Spleen (tissue), 11 donors: ENCODE measurements at regions not wholly inside any gene's neighbourhood (a gene's known extent, or its start where the extent isn't known, plus 50 kb on each side); places are given as distances from the start of the nearest gene placed in this dataset.
"Not testable (repeated sequence)": the region's sequence is repeated elsewhere in the genome, so short reads cannot be mapped to it uniquely, and the experiment has no call there.

Source experiments
- DNase-seq: peaks from one replicate; pipeline ENCODE4 v3.0.0-alpha.2; 2020
- H3K27ac ChIP-seq, 8 donors: fragments of 200-600 bp; sonication (generic) in 7 of 8; 1 replicate in 4 of 8; 2 replicates in 4 of 8; pipeline versions ENCODE4 v1.5.0 to v1.8.0; 2016 to 2021; ENCODE audit warnings: inconsistent platforms in 4 of 8, mild to moderate bottlenecking in 4 of 8, moderate library complexity in 1 of 8
- H3K27me3 ChIP-seq, 7 donors: fragments of 200-600 bp; sonication (generic) in 6 of 7; replicated peaks in 1 of 7; 1 replicate in 4 of 7; 2 replicates in 3 of 7; pipeline versions ENCODE4 v1.5.0 to v1.8.0; 2016 to 2021; ENCODE audit warnings: inconsistent platforms in 3 of 7, mild to moderate bottlenecking in 1 of 7
- H3K36me3 ChIP-seq, 6 donors: fragments of 200-600 bp; sonication (generic) in 5 of 6; 1 replicate in 4 of 6; 2 replicates in 2 of 6; pipeline versions ENCODE4 v1.5.0 to v1.8.0; 2016 to 2021; ENCODE audit warnings: inconsistent platforms in 2 of 6
- H3K4me1 ChIP-seq, 6 donors: fragments of 200-600 bp; sonication (generic) in 5 of 6; 1 replicate in 3 of 6; 2 replicates in 3 of 6; pipeline versions ENCODE4 v1.5.0 to v1.8.0; 2016 to 2021; ENCODE audit warnings: inconsistent platforms in 3 of 6
- H3K4me3 ChIP-seq, 8 donors: fragments of 200-600 bp; sonication (generic) in 7 of 8; 1 replicate in 4 of 8; 2 replicates in 4 of 8; pipeline versions ENCODE4 v1.5.0 to v1.8.0; 2016 to 2021; ENCODE audit warnings: inconsistent platforms in 4 of 8, mild to moderate bottlenecking in 4 of 8, moderate library complexity in 2 of 8
- H3K9me3 ChIP-seq, 8 donors: fragments of 200-600 bp; sonication (generic) in 7 of 8; 1 replicate in 4 of 8; 2 replicates in 4 of 8; pipeline versions ENCODE4 v1.5.0 to v1.8.0; 2016 to 2021; ENCODE audit warnings: inconsistent platforms in 4 of 8
- CTCF ChIP-seq, 11 experiments: fragments of 200-600 bp in 7 of 11; fragments of 450-650 bp in 4 of 11; sonication (generic) in 4 of 11; IDR thresholded peaks in 8 of 11; conservative IDR thresholded peaks in 3 of 11; 1 replicate in 7 of 11; 2 replicates in 4 of 11; pipeline versions ENCODE4 v1.4.0 to v1.8.0; 2016 to 2021; ENCODE audit warnings: antibody characterized with exemption in 11 of 11, inconsistent platforms in 4 of 11, mild to moderate bottlenecking in 1 of 11
- POLR2A ChIP-seq, 3 donors: fragments of 450-650 bp; IDR thresholded peaks; one replicate each; pipeline ENCODE4 v1.5.1; 2017; ENCODE audit warnings: antibody characterized with exemption in 3 of 3, mild to moderate bottlenecking in 1 of 3
- POLR2AphosphoS5 ChIP-seq, 3 donors: sonication (generic); formaldehyde crosslinking; IDR thresholded peaks; one replicate each; pipeline ENCODE4 v1.5.1; 2017; ENCODE audit warnings: antibody characterized with exemption in 3 of 3
- WGBS, 5 donors: extraction: QIAGEN DNeasy Blood & Tissue Kit in 3 of 5; methylation state at CpG; one replicate each; pipeline versions ENCODE4 v1.1.5 to v1.1.7; 2013 to 2018; 5-methylcytosine and 5-hydroxymethylcytosine counted together
- intact Hi-C: fragments of 100-400 bp; cut with DNase I; formaldehyde crosslinking; loops from one replicate; pipeline ENCODE4 v1.15.0; 2023; ENCODE audit warnings: low total_unique reads
- donor health status: healthy with polysubstance abuse.
- donor health status: DM: no; HTN: no; CAD: no; lungs with moderate emphysema.
- donor health status: DM: no; HTN: no; CAD: no.
- donor health status: Bipolar disorder and iron deficiency.
- donor health status: healthy.
- donor health status: DM: no; HTN: no; CAD: no.
- donor health status: DM: yes; HTN: yes; CAD: no.

GRCh38 chr6:137638926-137639706, 144.9 kb upstream of the OLIG3 start:
- H3K4me3 ChIP-seq: no peak overlapping the region
- no peaks in the 10 kb centered on the region for H3K9me3 ChIP-seq
- H3K4me1 ChIP-seq: peaks cover 0 to 14% (median 6%) of the 10 kb centered on the region in 6 donors
- H3K27me3 ChIP-seq: no peaks in the 10 kb centered on the region
- TF ChIP-seq POLR2AphosphoS5 (IDR thresholded peaks at IDR 0.05): no peak
- TF ChIP-seq POLR2A (IDR thresholded peaks at IDR 0.05): no peak
- TF ChIP-seq CTCF (IDR thresholded peaks at IDR 0.05 in 8 of 11, conservative IDR thresholded peaks at IDR 0.05 in 3 of 11): no peak
- WGBS, 5 donors: 28 to 52% (median 44%) methylated on average over 3 of the region's 3 CpGs
- intact Hi-C loops: loop anchor here (10.0 kb wide), 1 partner anchor 304 kb away; no protein-coding TSS in a partner anchor
- H3K36me3 ChIP-seq: no peaks in the 10 kb centered on the region
- no peak for DNase-seq
- no peak overlapping the region for H3K27ac ChIP-seq

- TF ChIP-seq POLR2A (IDR thresholded peaks at IDR 0.05) (no peak), CTCF (IDR thresholded peaks at IDR 0.05 in 8 of 11, conservative IDR thresholded peaks at IDR 0.05 in 3 of 11) (no peak), POLR2AphosphoS5 (IDR thresholded peaks at IDR 0.05) (no peak)
- 85 to 93% (median 92%) methylated on average over 7 of the region's 7 CpGs for WGBS, 5 donors
- intact Hi-C loops: loop anchor here (5.0 to 10.0 kb wide), 3 partner anchors 368 to 665 kb away; no protein-coding TSS in a partner anchor
- no peaks in the 10 kb centered on the region for H3K36me3 ChIP-seq
- H3K4me1 ChIP-seq: peaks cover 0 to 14% (median 6%) of the 10 kb centered on the region in 6 donors
- H3K27ac ChIP-seq: no peak overlapping the region
- DNase-seq: no peak
- H3K9me3 ChIP-seq: no peaks in the 10 kb centered on the region
- no peak overlapping the region for H3K4me3 ChIP-seq
- H3K27me3 ChIP-seq: no peaks in the 10 kb centered on the region
Measured at GRCh38 chr6:137640086-137640485, 145.9 kb upstream of the OLIG3 start.

DNA sequence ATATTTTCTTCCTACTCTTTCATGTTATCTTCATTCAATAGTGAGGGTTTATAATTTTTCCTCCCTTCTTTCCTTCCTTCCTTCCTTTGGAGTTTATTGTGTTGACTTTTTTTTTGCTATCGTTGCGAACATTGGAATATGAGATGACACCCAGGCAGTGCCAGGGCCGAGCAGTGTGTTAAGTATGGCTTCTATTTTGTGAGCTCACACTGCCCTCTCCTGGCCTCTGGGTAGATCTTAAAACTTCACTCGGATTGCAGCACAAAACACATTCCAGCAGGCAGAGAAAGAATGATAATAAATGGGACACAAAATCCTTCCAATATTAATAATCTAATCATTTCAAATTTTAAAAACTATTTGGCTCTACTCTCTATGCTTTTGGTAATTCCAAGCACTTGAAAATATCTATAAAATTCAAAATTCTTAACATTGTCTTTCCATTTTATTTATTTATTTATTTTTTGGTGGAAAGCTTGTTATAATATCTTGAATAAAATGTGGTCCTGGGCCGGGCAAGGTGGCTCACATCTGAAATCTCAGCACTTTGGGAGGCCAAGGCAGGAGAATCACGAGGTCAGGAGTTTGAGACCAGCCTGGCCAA, 147.4 kb upstream of the OLIG3 start:
- peaks cover 0 to 14% (median 5%) of the 10 kb centered on the region in 6 donors for H3K4me1 ChIP-seq
- H3K36me3 ChIP-seq: no peaks in the 10 kb centered on the region
- no peak overlapping the region for H3K27ac ChIP-seq
- no peaks in the 10 kb centered on the region for H3K27me3 ChIP-seq
- no peak for DNase-seq
- intact Hi-C loops: loop anchor here (5.0 to 10.0 kb wide), 3 partner anchors 369 to 667 kb away; no protein-coding TSS in a partner anchor
- WGBS, 5 donors: 10 to 17% (median 15%) methylated on average over 6 of the region's 6 CpGs
- peak; percentile 24 to 78 (median 67) for TF ChIP-seq CTCF (IDR thresholded peaks at IDR 0.05 in 8 of 11, conservative IDR thresholded peaks at IDR 0.05 in 3 of 11)
- no peak for TF ChIP-seq POLR2A (IDR thresholded peaks at IDR 0.05)
- TF ChIP-seq POLR2AphosphoS5 (IDR thresholded peaks at IDR 0.05): no peak
- H3K9me3 ChIP-seq: no peaks in the 10 kb centered on the region
- no peak overlapping the region for H3K4me3 ChIP-seq

GRCh38 chr6:137643210-137643609, 149.0 kb upstream of the OLIG3 start:
- not testable (repeated sequence) for H3K4me3 ChIP-seq, H3K36me3 ChIP-seq, DNase-seq, H3K27me3 ChIP-seq, H3K27ac ChIP-seq, H3K4me1 ChIP-seq, H3K9me3 ChIP-seq
- 65 to 82% (median 76%) methylated on average over 4 of the region's 4 CpGs for WGBS, 5 donors
- intact Hi-C loops: loop anchor here (5.0 to 10.0 kb wide), 3 partner anchors 371 to 668 kb away; no protein-coding TSS in a partner anchor

- H3K27ac ChIP-seq, H3K27me3 ChIP-seq, H3K36me3 ChIP-seq, H3K4me3 ChIP-seq, H3K9me3 ChIP-seq, H3K4me1 ChIP-seq, DNase-seq: not testable (repeated sequence)
- WGBS, 5 donors: 43 to 85% (median 61%) methylated on average over 2 of the region's 2 CpGs
- intact Hi-C loops: loop anchor here (5.0 to 10.0 kb wide), 3 partner anchors 371 to 669 kb away; no protein-coding TSS in a partner anchor
Measured at GRCh38 chr6:137643644-137644043, 149.4 kb upstream of the OLIG3 start.
